HL-60/S4 treated with phorbol 12-myristate 13-acetate at 8.2 ng/mL for 4 days and 3 days (cell line): ENCODE measurements at regions not wholly inside any gene's neighbourhood (a gene's known extent, or its start where the extent isn't known, plus 50 kb on each side); places are given as distances from the start of the nearest gene placed in this dataset.

Source experiments
- in situ Hi-C: fragments of 300-500 bp; cut with MboI; formaldehyde crosslinking; loops from 2 replicates; pipeline ENCODE4 v1.15.0; 2022; ENCODE audit warnings: low sequenced_read_pairs

GRCh38 chr1:239816081-239816782, 275.5 kb upstream of the FMN2 start:
- in situ Hi-C loops, result no loop called here

GRCh38 chr1:239817276-239817675, 274.4 kb upstream of the FMN2 start:
- in situ Hi-C loops, result no loop called here

- in situ Hi-C loops, result no loop called here
Observed at GRCh38 chr1:239817801-239818200, 273.9 kb upstream of the FMN2 start.

GRCh38 chr1:239819096-239819495, 272.6 kb upstream of the FMN2 start:
- in situ Hi-C loops, result no loop called here

GRCh38 chr1:239819756-239820250, 271.9 kb upstream of the FMN2 start:
- in situ Hi-C loops, result no loop called here

- in situ Hi-C loops, result no loop called here
Observed at GRCh38 chr1:239823852-239824251, 267.8 kb upstream of the FMN2 start.

GRCh38 chr1:239826211-239826610, 265.5 kb upstream of the FMN2 start:
- in situ Hi-C loops, result no loop called here

- in situ Hi-C loops, result no loop called here
Observed at GRCh38 chr1:239826736-239827135, 264.9 kb upstream of the FMN2 start.

- in situ Hi-C loops, result no loop called here
Observed at GRCh38 chr1:239829535-239829934, 262.1 kb upstream of the FMN2 start.

GRCh38 chr1:239831577-239832355, 259.9 kb upstream of the FMN2 start:
- in situ Hi-C loops, result no loop called here

GRCh38 chr1:239833723-239834122, 258.0 kb upstream of the FMN2 start:
- in situ Hi-C loops, result no loop called here

GRCh38 chr1:239835946-239836440, 255.7 kb upstream of the FMN2 start:
- in situ Hi-C loops, result no loop called here

GRCh38 chr1:239840336-239840735, 251.3 kb upstream of the FMN2 start:
- in situ Hi-C loops, result no loop called here

- in situ Hi-C loops, result no loop called here
Observed at GRCh38 chr1:239840790-239841189, 250.9 kb upstream of the FMN2 start.

GRCh38 chr1:239841631-239842030, 250.1 kb upstream of the FMN2 start:
- in situ Hi-C loops, result no loop called here

- in situ Hi-C loops, result no loop called here
Observed at GRCh38 chr1:239843541-239843940, 248.1 kb upstream of the FMN2 start.

GRCh38 chr1:239844833-239845232, 246.8 kb upstream of the FMN2 start:
- in situ Hi-C loops, result no loop called here

- in situ Hi-C loops, result no loop called here
Observed at GRCh38 chr1:239854922-239855321, 236.8 kb upstream of the FMN2 start.

GRCh38 chr1:239856067-239856466, 235.6 kb upstream of the FMN2 start:
- in situ Hi-C loops, result no loop called here

GRCh38 chr1:239856924-239857323, 234.8 kb upstream of the FMN2 start:
- in situ Hi-C loops, result no loop called here

- in situ Hi-C loops, result no loop called here
Observed at GRCh38 chr1:239858057-239858456, 233.6 kb upstream of the FMN2 start.

- in situ Hi-C loops, result no loop called here
Observed at GRCh38 chr1:239858529-239858928, 233.2 kb upstream of the FMN2 start.
